ENCODE measurements at regions not wholly inside any gene's neighbourhood (a gene's known extent, or its start where the extent isn't known, plus 50 kb on each side); places are given as distances from the start of the nearest gene placed in this dataset.

- no peak overlapping the region for H3K4me3 ChIP-seq
- no peak for TF ChIP-seq CTCF (IDR thresholded peaks at IDR 0.05)
- TF ChIP-seq POLR2A (IDR thresholded peaks at IDR 0.05), result no peak
- no peak for TF ChIP-seq EP300 (IDR thresholded peaks at IDR 0.05)
- no peak for TF ChIP-seq POLR2AphosphoS5 (IDR thresholded peaks at IDR 0.05)
- 55 to 65% methylated on average over 12 to 14 of the region's 14 CpGs for WGBS, 2 donors
- H3K4me1 ChIP-seq, result no peaks in the 10 kb centered on the region
- no peak overlapping the region for H3K27ac ChIP-seq
- no peak for DNase-seq
- H3K9me3 ChIP-seq, result no peaks in the 10 kb centered on the region
- no peak for ATAC-seq (ENCODE audit: low FRiP score in 2 of 2)
- H3K36me3 ChIP-seq, result no peaks in the 10 kb centered on the region
- no peaks in the 10 kb centered on the region for H3K27me3 ChIP-seq
Observed at GRCh38 chr15:29183071-29183831, 86.4 kb downstream of the NSMCE3 start.

GRCh38 chr15:29182590-29182989 lies 87.0 kb downstream of the NSMCE3 start:
- H3K4me1 ChIP-seq, result no peaks in the 10 kb centered on the region
- WGBS, 2 donors, result 67 to 77% methylated on average over 2 of the region's 2 CpGs
- DNase-seq (no peak), ATAC-seq (ENCODE audit: low FRiP score in 2 of 2) (no peak)
- no peak for TF ChIP-seq POLR2AphosphoS5 (IDR thresholded peaks at IDR 0.05)
- TF ChIP-seq EP300 (IDR thresholded peaks at IDR 0.05), result no peak
- TF ChIP-seq POLR2A (IDR thresholded peaks at IDR 0.05), result no peak
- no peak for TF ChIP-seq CTCF (IDR thresholded peaks at IDR 0.05)
- no peaks in the 10 kb centered on the region for H3K27me3 ChIP-seq
- no peak overlapping the region for H3K27ac ChIP-seq
- no peak overlapping the region for H3K4me3 ChIP-seq
- H3K36me3 ChIP-seq, result no peaks in the 10 kb centered on the region
- H3K9me3 ChIP-seq, result no peaks in the 10 kb centered on the region

GRCh38 chr15:29172742-29173725 lies 96.6 kb downstream of the NSMCE3 start:
- no peaks in the 10 kb centered on the region for H3K9me3 ChIP-seq
- no peak overlapping the region for H3K4me3 ChIP-seq
- H3K36me3 ChIP-seq, result no peaks in the 10 kb centered on the region
- H3K27me3 ChIP-seq, result no peaks in the 10 kb centered on the region
- H3K4me1 ChIP-seq, result no peaks in the 10 kb centered on the region
- 91 to 92% methylated on average over 17 to 23 of the region's 23 CpGs for WGBS, 2 donors
- ATAC-seq (ENCODE audit: low FRiP score in 2 of 2), result no peak
- H3K27ac ChIP-seq, result no peak overlapping the region
- TF ChIP-seq CTCF (IDR thresholded peaks at IDR 0.05), result no peak
- TF ChIP-seq POLR2A (IDR thresholded peaks at IDR 0.05), result no peak
- TF ChIP-seq POLR2AphosphoS5 (IDR thresholded peaks at IDR 0.05), result no peak
- TF ChIP-seq EP300 (IDR thresholded peaks at IDR 0.05), result no peak
- no peak for DNase-seq

GRCh38 chr15:29170521-29170920 lies 99.1 kb downstream of the NSMCE3 start:
- 54 to 63% methylated on average over 3 of the region's 3 CpGs for WGBS, 2 donors
- no peak for ATAC-seq (ENCODE audit: low FRiP score in 2 of 2)
- no peaks in the 10 kb centered on the region for H3K4me1 ChIP-seq

More at GRCh38 chr15:29170521-29170920, 99.1 kb downstream of the NSMCE3 start:
- H3K9me3 ChIP-seq, result no peaks in the 10 kb centered on the region
- no peak overlapping the region for H3K4me3 ChIP-seq
- no peak for DNase-seq
- no peak for TF ChIP-seq POLR2AphosphoS5 (IDR thresholded peaks at IDR 0.05)
- no peak for TF ChIP-seq POLR2A (IDR thresholded peaks at IDR 0.05)
- no peak for TF ChIP-seq CTCF (IDR thresholded peaks at IDR 0.05)
- no peak for TF ChIP-seq EP300 (IDR thresholded peaks at IDR 0.05)
- H3K27ac ChIP-seq, result no peak overlapping the region
- no peaks in the 10 kb centered on the region for H3K36me3 ChIP-seq
- no peaks in the 10 kb centered on the region for H3K27me3 ChIP-seq
